OCI-LY1 (cell line): ENCODE measurements at regions not wholly inside any gene's neighbourhood (a gene's known extent, or its start where the extent isn't known, plus 50 kb on each side); places are given as distances from the start of the nearest gene placed in this dataset.

Source experiments
- CTCF ChIP-seq: fragments of 200-600 bp; sonication (generic), shearing (Covaris generic); IDR thresholded peaks from 2 replicates; pipeline ENCODE4 v1.5.1; 2017; ENCODE audit warnings: mild to moderate bottlenecking, antibody characterized with exemption, low read length, moderate library complexity, mixed read lengths
- EZH2 ChIP-seq: fragments of 200-600 bp; sonication (generic), shearing (Covaris generic); IDR thresholded peaks from 2 replicates; pipeline ENCODE4 v1.8.0; 2017; ENCODE audit warnings: borderline replicate concordance, mixed run types, mild to moderate bottlenecking, antibody characterized with exemption, low read length, moderate library complexity, mixed read lengths

DNA sequence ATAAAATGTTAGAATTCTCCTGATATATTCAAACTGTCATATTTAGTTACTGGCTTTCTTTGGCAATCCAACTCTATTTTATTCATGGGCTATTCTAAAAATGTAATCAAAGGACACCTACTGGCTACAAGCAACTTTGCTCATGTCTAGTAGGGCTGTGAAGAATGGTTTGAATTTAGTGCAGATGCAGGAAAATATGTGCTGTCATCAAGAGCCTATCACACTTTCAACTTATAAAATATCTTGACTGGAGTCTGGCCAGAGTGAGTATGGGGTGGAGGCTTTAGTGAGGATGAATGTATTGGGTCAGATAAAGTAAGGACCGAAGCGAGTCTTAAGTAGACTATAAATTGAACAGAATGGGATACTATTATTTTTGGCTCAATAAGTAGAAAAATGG lies 343.4 kb upstream of the SPRED2 start:
- no peak for TF ChIP-seq CTCF
- TF ChIP-seq EZH2 = no peak
